HepG2 (cell line): ENCODE measurements at regions not wholly inside any gene's neighbourhood (a gene's known extent, or its start where the extent isn't known, plus 50 kb on each side); places are given as distances from the start of the nearest gene placed in this dataset.

Experiments used
- AHR ChIP-seq: IDR thresholded peaks from 2 replicates; pipeline ENCODE4 v1.6.1; 2018; ENCODE audit warnings: missing genetic modification reagents, missing compliant biosample characterization
- ATM ChIP-seq: fragments of 450-650 bp; IDR thresholded peaks from 2 replicates; pipeline ENCODE4 v1.7.1; 2017; ENCODE audit warnings: mild to moderate bottlenecking, borderline replicate concordance
- DNMT3B ChIP-seq: conservative IDR thresholded peaks from 2 replicates; pipeline ENCODE4 v1.6.1; 2016; ENCODE audit warnings: missing biosample characterization, control low read depth
- ELF1 ChIP-seq: sonication (generic); formaldehyde crosslinking; IDR thresholded peaks from 2 replicates; pipeline ENCODE4 v1.4.0; 2020; ENCODE audit warnings: missing genetic modification reagents
- GATAD2A ChIP-seq: IDR thresholded peaks from 2 replicates; pipeline ENCODE4 v1.6.1; 2016
- HMG20A ChIP-seq: IDR thresholded peaks from 2 replicates; pipeline ENCODE4 v1.6.1; 2016; ENCODE audit warnings: borderline replicate concordance
- HNF4G ChIP-seq, 2 experiments: sonication (generic) in 1 of 2; formaldehyde crosslinking in 1 of 2; IDR thresholded peaks; 2 replicates each; pipeline versions ENCODE4 v1.4.0 to v1.6.1; 2011 to 2020; ENCODE audit warnings: borderline replicate concordance in 2 of 2, low read depth in 2 of 2, mild to moderate bottlenecking in 2 of 2, low read length in 1 of 2, missing genetic modification reagents in 1 of 2, moderate library complexity in 1 of 2
- KLF16 ChIP-seq, 2 experiments: sonication (generic) in 1 of 2; formaldehyde crosslinking in 1 of 2; IDR thresholded peaks; 2 replicates each; pipeline versions ENCODE4 v1.6.1 to v1.8.0; 2016 to 2023; ENCODE audit warnings: missing genetic modification reagents in 2 of 2, missing compliant biosample characterization in 1 of 2
- NCOR1 ChIP-seq: fragments of 200-600 bp; sonication (generic); IDR thresholded peaks from 2 replicates; pipeline ENCODE4 v1.7.0; 2017; ENCODE audit warnings: antibody characterized with exemption, low read length, borderline replicate concordance
- NFE2 ChIP-seq: sonication (generic); formaldehyde crosslinking; IDR thresholded peaks from 2 replicates; pipeline ENCODE4 v1.4.0; 2020; ENCODE audit warnings: missing genetic modification reagents
- NFE2L2 ChIP-seq: fragments of 150-350 bp; IDR thresholded peaks from 2 replicates; pipeline ENCODE4 v1.6.1; 2014; ENCODE audit warnings: low read length
- RNF2 ChIP-seq: fragments of 450-650 bp; conservative IDR thresholded peaks from 2 replicates; pipeline ENCODE4 v1.6.1; 2016; ENCODE audit warnings: low read depth
- RXRB ChIP-seq: IDR thresholded peaks from 2 replicates; pipeline ENCODE4 v1.6.1; 2016; ENCODE audit warnings: borderline replicate concordance, missing genetic modification reagents, missing compliant biosample characterization
- SOX5 ChIP-seq: IDR thresholded peaks from 2 replicates; pipeline ENCODE4 v1.6.1; 2016; ENCODE audit warnings: borderline replicate concordance
- ZBTB7B ChIP-seq: sonication (generic); formaldehyde crosslinking; IDR thresholded peaks from 2 replicates; pipeline ENCODE4 v1.4.0; 2020; ENCODE audit warnings: missing genetic modification reagents
- ZNF777 ChIP-seq: sonication (generic); formaldehyde crosslinking; IDR thresholded peaks from 2 replicates; pipeline ENCODE4 v1.4.0; 2020; ENCODE audit warnings: missing genetic modification reagents
- TF ChIP-seq, protein P1 (sequence below): sonication (generic); formaldehyde crosslinking; IDR thresholded peaks from 2 replicates; pipeline ENCODE4 v1.5.1; 2020; ENCODE audit warnings: mild to moderate bottlenecking, missing genetic modification reagents, borderline replicate concordance
- TF ChIP-seq, protein P2 (sequence below): sonication (generic); formaldehyde crosslinking; IDR thresholded peaks from 2 replicates; pipeline ENCODE4 v1.4.0; 2020; ENCODE audit warnings: missing genetic modification reagents
- TF ChIP-seq, protein P3 (sequence below): sonication (generic); formaldehyde crosslinking; IDR thresholded peaks from 2 replicates; pipeline ENCODE4 v1.4.0; 2020; ENCODE audit warnings: missing genetic modification reagents, borderline replicate concordance
- TF ChIP-seq, protein P4 (sequence below): sonication (generic); formaldehyde crosslinking; IDR thresholded peaks from 2 replicates; pipeline ENCODE4 v1.5.0; 2020; ENCODE audit warnings: missing genetic modification reagents, mild to moderate bottlenecking, borderline replicate concordance
- TF ChIP-seq, protein P5 (sequence below): sonication (generic); formaldehyde crosslinking; IDR thresholded peaks from 2 replicates; pipeline ENCODE4 v1.8.0; 2022; ENCODE audit warnings: low read depth, missing genetic modification reagents

DNA sequence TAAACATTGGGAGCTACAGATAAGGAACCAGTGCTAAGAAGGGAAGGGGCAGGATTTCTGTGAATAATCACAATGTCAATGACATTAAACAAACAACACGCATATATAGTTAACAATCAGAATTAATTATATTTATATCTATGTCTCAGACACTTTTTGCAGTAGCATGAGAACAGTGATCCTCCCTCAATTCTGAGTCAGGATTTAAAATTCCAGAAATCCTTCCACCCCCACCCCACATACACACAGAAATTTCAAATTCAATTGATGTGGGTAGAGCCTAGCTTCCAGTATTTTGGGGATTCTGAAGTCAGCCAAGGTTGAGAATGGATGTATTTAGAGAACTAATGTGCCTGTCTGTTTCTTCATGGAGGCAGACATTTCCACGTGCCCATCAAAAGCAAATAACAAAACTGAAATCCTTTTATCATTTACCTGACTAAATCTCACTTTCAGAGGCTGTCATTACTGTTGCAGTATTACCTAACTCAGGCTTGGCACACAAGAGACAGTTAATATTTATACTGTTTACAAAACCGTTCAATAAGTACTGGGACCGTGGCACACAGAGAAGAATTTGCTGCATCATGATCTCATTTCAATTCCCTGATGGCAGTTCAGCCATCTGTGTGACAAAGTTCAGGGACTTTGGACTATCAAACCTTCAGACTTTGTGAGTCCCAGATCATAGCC is 116.6 kb upstream of the PALS2 start (continued):
- TF ChIP-seq, protein P1, sequence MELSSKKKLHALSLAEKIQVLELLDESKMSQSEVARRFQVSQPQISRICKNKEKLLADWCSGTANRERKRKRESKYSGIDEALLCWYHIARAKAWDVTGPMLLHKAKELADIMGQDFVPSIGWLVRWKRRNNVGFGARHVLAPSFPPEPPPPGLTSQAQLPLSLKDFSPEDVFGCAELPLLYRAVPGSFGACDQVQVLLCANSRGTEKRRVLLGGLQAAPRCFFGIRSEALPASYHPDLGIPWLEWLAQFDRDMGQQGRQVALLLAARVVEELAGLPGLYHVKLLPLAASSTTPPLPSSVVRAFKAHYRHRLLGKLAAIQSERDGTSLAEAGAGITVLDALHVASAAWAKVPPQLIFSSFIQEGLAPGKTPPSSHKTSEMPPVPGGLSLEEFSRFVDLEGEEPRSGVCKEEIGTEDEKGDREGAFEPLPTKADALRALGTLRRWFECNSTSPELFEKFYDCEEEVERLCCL (CRISPR knock-in tag), result no peak
- TF ChIP-seq, protein P2, sequence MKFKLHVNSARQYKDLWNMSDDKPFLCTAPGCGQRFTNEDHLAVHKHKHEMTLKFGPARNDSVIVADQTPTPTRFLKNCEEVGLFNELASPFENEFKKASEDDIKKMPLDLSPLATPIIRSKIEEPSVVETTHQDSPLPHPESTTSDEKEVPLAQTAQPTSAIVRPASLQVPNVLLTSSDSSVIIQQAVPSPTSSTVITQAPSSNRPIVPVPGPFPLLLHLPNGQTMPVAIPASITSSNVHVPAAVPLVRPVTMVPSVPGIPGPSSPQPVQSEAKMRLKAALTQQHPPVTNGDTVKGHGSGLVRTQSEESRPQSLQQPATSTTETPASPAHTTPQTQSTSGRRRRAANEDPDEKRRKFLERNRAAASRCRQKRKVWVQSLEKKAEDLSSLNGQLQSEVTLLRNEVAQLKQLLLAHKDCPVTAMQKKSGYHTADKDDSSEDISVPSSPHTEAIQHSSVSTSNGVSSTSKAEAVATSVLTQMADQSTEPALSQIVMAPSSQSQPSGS (CRISPR knock-in tag), result no peak
- TF ChIP-seq, protein P3, sequence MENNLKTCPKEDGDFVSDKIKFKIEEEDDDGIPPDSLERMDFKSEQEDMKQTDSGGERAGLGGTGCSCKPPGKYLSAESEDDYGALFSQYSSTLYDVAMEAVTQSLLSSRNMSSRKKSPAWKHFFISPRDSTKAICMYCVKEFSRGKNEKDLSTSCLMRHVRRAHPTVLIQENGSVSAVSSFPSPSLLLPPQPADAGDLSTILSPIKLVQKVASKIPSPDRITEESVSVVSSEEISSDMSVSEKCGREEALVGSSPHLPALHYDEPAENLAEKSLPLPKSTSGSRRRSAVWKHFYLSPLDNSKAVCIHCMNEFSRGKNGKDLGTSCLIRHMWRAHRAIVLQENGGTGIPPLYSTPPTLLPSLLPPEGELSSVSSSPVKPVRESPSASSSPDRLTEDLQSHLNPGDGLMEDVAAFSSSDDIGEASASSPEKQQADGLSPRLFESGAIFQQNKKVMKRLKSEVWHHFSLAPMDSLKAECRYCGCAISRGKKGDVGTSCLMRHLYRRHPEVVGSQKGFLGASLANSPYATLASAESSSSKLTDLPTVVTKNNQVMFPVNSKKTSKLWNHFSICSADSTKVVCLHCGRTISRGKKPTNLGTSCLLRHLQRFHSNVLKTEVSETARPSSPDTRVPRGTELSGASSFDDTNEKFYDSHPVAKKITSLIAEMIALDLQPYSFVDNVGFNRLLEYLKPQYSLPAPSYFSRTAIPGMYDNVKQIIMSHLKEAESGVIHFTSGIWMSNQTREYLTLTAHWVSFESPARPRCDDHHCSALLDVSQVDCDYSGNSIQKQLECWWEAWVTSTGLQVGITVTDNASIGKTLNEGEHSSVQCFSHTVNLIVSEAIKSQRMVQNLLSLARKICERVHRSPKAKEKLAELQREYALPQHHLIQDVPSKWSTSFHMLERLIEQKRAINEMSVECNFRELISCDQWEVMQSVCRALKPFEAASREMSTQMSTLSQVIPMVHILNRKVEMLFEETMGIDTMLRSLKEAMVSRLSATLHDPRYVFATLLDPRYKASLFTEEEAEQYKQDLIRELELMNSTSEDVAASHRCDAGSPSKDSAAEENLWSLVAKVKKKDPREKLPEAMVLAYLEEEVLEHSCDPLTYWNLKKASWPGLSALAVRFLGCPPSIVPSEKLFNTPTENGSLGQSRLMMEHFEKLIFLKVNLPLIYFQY (CRISPR knock-in tag), result no peak
- TF ChIP-seq, protein P4, sequence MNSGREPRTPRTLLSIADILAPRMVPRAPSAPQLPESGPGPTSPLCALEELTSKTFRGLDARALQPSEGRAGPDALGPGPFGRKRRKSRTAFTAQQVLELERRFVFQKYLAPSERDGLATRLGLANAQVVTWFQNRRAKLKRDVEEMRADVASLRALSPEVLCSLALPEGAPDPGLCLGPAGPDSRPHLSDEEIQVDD (CRISPR knock-in tag), result no peak
- TF ChIP-seq NFE2 (peak; percentile 75; the same call in 1 of the 2 replicates), AHR (no peak), ELF1 (CRISPR knock-in tag) (no peak), DNMT3B (CRISPR knock-in tag) (no peak), NFE2L2 (peak; percentile 80), GATAD2A (CRISPR knock-in tag) (peak; percentile 85), RXRB (CRISPR knock-in tag) (no peak), ATM (no peak), HMG20A (peak; percentile 49; the same call in 1 of the 2 replicates), SOX5 (peak; percentile 29; the same call in 1 of the 2 replicates), NCOR1 (peak; percentile 74; the same call in 1 of the 2 replicates), ZBTB7B (no peak), RNF2 (no peak), ZNF777 (CRISPR knock-in tag) (no peak), KLF16 (CRISPR knock-in tag; IDR thresholded peaks at IDR 0.05) (0 out of 4 replicates have a peak, but pooled peaks of 1 of the 2 experiments have one; percentile 36), HNF4G (IDR thresholded peaks at IDR 0.05; ENCODE audit: borderline replicate concordance, low read depth, low read length) (0 out of 2 replicates have a peak, but pooled peaks have one; percentile 36), HNF4G (CRISPR knock-in tag; IDR thresholded peaks at IDR 0.05; ENCODE audit: borderline replicate concordance, low read depth) (no peak)
- TF ChIP-seq, protein P5, sequence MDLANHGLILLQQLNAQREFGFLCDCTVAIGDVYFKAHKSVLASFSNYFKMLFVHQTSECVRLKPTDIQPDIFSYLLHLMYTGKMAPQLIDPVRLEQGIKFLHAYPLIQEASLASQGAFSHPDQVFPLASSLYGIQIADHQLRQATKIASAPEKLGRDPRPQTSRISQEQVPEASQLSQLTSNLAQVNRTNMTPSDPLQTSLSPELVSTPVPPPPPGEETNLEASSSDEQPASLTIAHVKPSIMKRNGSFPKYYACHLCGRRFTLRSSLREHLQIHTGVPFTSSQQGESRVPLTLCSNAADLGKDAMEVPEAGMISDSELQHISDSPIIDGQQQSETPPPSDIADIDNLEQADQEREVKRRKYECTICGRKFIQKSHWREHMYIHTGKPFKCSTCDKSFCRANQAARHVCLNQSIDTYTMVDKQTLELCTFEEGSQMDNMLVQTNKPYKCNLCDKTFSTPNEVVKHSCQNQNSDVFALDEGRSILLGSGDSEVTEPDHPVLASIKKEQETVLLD (CRISPR knock-in tag), result no peak
